ENCODE measurements at regions not wholly inside any gene's neighbourhood (a gene's known extent, or its start where the extent isn't known, plus 50 kb on each side); places are given as distances from the start of the nearest gene placed in this dataset.
A peak's percentile ranks its signal among the peaks of the same experiment; 100 is the strongest.
"Not testable (repeated sequence)": the region's sequence is repeated elsewhere in the genome, so short reads cannot be mapped to it uniquely, and the experiment has no call there.

DNA sequence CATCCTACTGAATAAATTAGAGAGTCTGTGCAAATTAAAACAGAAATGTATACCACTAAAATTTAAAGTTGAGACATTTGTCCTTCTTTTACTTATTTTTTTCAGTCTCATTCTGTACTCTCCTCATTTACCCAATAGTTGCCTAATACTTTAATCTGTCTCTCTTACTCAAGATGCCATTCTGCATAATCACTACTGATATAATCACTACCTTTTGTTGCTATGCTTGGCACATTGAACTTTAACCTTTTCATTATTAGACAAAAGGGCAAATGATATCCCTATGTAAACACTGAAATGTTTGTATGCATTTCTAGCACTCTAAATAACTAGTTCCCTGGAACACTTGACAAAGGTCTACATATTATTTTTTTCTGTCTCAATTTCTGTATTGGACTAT lies 1108.3 kb upstream of the FLRT2 start:
- no peak for DNase-seq

DNA sequence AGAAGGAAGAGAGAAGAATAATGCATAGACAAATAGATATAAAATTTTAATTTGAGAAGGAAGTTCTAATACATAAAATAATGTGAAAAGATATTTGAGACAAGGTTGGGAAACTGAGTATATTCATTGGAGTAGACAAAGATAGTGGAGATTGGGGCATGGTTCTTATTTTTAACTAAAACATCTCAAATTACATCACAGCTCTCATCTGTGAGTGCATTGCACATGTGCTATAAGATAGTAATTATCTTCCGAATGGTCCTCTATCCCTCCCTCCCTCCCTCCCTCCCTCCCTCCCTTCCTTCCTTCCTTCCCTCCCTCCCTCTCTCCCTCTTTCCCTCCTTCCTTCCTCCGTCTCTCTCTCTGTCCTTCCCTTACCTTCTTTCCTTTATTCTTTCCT lies 1104.0 kb upstream of the FLRT2 start:
- DNase-seq = no peak

DNA sequence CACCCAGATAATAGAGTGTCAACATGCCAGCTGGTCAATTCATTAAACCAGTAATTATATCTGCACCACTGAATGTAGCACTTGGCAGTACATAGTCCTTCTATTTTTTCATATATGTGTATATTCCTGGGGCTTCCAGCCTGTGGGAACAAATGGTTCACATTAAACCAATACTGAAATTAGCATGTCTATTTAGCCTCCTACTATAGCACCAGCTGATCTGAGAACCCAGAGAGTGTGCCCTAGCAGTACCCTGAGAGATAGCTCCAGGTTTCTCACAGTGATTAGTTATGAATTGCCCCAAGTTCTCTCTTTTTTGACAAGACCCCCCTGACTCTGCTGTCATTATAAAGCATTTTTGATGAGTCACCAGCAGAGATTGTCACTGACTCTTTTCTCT lies 1097.3 kb upstream of the FLRT2 start:
- no peak for DNase-seq

DNA sequence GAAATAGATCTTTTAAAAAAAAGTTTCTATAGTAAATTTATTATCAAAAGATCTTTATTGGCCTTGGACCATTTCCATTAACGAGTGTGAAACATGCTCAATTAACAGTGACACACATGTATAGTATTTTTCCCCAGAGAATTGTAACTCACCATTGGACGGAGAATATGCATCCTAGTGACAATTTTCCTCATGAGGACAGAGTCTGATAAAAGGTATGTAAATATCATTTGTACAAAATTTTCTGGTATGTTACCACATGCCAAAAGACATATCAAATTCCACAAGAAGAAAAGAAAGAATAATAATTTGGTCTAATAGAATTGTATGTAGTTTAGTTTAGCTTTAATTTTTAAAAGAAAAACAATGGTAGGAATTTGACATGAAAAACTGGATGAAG lies 1096.0 kb upstream of the FLRT2 start:
- no peak for DNase-seq

DNA sequence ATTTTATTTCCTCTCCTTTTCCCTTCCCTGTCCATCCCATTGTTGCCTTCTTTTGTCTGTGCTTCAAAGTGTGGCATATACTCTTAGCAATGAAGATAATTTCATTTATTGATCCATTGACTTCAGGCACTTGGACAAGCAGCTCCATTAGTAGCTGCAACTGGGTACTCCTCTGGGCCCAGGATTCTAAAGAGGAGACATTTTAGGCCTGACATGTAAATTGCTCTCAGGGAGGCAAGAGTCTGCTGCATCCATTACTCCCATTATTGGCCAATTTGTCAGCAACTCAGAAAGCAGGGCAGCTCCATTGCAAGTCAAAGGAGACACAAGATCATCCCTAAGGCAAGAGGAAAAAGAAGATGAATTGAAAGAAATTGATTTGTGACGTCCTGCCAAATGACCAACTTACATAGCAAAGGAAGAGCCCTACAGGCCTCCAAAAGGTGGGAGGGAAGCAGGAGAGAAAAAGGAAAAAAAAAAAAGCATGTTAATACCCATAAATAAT lies 1094.1 kb upstream of the FLRT2 start:
- DNase-seq = no peak

DNA sequence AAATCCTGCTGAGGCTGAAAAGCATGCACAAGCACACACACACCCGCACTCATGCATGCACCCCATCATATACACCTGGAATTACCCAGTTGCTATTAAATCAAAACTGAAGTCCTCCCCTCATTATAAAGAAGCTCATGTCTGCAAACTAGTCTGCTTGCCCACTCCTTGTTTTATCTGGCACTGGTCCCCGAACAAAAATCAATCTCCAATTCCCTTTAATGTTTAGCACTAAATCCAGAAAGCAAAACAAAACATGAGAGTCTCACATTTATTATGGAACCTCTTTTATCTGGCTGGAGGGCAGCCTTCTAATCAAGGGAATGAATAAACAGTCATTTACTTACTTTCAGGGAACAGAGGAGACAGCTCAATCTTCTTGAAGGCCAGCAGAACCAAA lies 1093.4 kb upstream of the FLRT2 start:
- no peak for DNase-seq

DNA sequence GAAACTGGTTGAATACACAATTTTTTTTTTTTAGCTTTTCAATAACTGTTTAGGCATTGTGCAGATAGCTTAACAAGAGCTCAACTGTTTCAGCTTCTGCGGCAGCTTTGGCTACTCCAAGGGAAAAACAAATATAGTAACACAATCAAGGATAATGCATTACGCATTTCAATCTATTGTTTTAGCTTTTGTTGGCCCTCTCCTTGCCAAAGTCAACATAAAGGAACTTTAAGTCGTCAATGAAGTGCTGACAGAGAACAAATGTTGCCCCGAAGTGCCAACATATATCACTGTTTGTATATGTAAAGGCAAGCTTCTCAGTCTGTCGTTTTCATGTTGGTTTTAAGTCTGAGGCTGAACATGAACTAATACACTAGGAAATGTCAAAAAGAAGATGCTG lies 1087.4 kb upstream of the FLRT2 start:
- DNase-seq = peak; percentile 89

DNA sequence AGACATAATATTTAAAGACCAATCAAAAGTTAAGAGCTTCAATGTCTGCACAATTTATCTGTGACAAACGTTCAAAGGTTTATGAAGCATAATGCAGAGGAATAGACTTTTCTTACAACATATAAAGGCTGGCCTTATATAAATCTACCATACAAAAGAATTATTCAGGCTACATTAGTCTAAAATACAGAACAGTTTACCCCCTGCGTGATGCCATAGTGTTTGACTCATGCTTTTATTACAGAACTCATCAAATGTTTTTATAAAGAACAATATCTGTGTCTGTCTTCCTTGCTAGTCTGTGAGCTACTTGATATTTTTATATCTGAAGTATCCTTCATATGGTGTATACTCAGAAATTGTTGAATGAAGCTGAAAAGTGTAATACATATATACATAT lies 1084.5 kb upstream of the FLRT2 start:
- no peak for DNase-seq

DNA sequence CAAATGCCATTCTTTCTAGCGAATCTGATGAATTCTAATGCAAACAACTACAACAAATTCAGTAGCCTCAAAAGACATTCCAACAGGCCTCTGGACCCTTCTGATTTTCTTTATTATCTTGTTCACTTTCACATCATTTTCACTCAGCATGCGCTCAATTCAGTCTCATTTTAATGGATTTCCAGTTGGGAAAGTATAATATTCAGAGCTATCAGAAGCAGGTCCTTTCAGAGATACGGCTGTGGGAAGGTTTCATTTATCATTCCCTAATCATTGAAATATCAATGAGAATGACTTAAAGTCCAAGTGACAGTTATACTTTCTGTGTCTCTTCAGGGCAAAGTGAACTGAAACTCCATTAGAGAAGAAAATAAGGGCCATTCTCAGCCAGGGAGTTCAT lies 1083.7 kb upstream of the FLRT2 start:
- no peak for DNase-seq

DNA sequence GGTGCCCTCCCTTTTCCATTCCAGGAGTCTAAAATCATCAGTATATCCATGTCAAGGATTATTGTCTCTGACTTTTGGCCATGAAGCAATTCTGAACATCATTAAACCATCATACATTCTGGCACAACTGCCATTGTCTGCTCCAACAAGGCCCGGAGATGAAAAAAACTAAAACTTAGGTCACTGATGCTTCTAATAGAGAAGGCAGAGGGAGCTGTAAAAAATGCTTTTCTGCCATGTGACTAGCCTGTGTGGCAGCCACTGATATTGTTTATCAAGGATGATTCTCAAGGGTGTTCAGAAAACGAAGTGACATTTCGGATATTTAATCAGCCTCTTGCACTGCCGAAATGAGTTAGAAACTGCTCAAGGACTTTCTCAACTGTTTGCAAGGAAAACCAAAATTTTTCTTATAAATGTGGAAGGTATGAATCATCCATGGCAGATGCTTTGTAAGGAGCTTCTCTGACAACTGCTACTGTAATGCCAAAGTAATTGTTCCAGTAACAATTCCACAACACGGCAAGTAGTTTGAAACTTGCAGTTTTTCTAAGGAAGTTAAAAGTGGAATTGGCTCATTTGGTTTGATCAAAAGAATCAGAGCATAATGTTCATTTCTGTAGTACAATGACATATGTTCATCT lies 1076.5 kb upstream of the FLRT2 start:
- DNase-seq = no peak

DNA sequence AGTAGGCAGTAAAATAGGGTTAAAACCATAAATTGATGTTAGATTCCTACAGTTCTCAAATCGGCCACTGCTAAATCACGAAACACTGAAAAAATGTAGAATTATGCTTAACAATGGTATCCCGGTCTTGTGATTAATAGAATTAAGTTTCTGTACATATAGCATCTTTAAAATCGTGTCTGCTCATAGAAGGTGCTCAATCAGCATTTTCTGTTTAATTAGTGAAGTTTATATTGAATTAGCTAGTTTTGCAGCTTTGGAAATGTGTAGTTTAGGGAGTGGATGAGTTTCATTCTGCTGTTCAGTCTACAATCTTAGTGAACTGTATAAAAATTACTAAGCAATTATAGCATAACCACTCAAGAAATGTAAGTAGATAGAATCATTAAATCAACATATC lies 1075.8 kb upstream of the FLRT2 start:
- DNase-seq = no peak

DNA sequence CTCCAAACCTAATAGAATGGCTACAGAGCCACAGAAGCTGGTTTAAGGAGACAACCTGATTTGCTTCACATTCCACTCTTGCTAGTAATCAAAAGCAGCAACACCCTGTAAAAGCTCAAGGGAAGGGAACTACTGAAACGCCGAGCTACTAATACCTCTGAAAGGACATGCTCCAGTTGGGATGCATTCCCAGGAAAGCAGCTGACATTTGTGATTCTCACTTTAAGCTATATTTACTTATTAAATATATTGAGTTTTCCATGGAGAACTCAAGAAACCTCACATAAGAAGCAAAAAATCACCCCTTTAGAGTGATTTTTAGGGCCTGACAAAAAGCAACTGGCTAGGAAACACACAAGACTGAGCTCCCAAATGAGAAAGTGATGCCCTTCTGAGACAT lies 1073.0 kb upstream of the FLRT2 start:
- DNase-seq = no peak

DNA sequence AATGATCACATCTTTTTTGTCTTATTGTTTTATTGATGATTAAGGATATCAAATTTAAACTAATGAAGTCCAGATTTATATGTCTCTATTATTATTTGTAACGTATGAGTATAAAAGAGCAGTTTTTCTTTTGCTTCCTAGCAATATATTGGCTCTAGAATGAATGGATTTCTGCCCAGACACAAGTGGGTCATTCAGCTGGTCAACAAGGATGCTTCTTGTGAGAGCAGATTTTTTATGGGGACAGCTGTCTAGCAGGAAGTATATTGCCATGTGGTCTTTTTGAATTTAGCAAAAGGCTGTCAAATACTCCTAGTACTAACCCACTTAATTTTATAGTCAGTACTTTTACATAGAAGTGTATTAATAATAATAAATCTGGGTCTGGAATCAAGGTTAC lies 1071.1 kb upstream of the FLRT2 start:
- no peak for DNase-seq

DNA sequence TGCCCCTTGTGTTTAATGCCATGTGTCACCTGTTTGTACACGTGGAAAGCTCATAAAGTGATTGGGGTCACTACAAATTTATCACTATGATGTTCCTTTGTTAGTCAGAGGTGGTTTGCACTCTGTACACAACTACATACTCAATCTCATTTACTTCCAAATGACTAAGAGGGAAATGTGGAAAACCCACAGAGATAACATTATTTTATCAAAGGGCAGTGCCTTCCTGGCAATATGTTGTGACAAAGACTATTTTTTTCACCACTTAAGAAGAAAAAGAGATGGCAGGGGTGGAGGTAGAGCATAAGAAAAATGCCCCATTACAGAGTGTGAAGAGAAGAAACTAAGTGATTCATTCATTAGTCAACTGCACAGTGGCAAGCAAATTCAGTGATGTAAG lies 1064.1 kb upstream of the FLRT2 start:
- no peak for DNase-seq

DNA sequence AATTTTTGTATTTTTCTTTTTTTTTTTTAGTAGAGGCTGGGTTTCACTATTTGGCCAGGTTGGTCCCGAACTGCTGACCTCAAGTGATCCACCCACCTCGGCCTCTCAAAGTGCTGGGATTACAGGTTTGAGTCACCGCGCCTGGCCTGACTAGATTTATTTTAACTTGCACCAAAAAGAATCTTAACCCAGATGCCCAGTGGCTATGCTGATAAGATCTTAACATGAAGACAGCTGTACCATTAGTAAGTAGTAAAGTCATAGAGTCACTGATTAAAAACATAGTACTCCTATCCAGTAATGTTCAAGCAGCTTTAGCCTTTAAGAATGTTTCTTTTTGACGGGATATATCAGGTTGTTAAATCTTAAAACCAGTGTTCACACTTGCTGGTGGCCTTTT lies 1061.8 kb upstream of the FLRT2 start:
- DNase-seq = no peak

DNA sequence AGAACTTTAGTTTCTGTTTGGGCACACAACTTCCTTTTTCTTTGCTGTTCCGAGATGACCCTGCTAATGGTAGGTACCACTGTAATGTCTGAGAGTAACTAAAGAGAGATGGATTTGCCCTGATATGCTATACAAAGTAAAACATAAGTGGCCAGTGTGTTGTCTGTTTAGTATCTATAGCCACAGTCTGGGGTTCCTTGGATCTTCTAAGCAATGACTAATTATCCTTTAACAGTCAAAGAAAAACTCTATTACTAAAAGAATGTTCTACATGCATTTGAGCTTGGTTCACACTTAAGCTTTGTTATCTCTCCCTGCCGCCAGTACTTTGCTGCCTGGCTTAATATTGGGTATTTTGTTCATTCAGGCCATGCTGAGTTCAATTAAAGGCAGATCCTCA lies 1051.9 kb upstream of the FLRT2 start:
- no peak for DNase-seq

DNA sequence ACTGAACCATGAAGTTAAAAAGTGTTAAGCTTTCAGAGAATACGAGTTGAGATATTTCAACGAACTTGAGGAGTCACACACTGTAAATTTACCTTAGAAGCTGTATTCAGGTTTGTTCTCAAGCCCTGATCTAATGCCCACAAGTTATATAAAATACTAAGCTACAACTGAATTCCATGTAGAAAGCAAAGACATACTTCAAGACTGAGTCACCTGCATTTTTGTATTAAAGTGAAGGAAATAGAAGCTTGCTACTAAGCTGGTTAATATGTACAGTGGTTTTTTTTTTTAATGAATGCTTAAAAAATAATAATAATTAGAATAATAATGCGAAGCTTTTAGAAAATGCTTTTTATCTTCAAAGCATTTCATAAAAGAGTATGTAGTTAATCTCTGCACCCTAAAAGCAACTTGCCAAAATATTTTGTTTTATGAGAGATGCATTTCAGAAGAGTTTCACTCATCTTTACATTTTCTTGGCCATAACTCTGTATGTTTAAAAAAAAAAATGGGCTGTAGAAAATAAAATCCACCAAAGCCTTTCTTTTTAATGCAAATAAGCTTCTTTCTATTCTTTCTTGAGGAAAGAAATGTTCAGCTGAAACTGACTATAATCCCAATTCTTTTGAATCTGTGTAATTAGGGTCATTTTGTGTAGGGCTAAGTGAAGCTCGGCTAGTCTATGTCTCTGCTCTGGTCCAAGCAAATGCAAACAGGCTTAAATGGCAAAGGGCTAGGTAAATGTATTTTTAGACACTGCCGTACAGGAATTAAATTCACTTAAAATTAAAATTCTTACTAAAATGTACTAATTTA lies 1047.5 kb upstream of the FLRT2 start:
- no peak for DNase-seq

DNA sequence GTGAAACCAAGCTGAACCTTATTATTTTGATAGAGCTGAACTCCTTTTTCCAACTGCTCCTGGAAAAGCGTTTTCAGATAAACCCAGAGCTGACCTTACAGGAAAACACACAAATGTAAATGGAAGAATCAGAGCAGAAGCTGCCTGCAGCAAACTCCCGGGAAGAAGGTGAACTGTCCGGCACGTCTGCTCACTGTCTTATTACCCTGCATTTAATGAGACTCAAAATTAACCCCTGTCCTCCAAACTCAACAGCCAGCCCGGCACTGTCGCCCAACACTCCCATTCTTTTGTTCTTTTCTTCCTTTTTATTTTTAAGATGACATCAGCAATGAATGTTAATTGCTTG lies 1046.9 kb upstream of the FLRT2 start:
- no peak for DNase-seq

DNA sequence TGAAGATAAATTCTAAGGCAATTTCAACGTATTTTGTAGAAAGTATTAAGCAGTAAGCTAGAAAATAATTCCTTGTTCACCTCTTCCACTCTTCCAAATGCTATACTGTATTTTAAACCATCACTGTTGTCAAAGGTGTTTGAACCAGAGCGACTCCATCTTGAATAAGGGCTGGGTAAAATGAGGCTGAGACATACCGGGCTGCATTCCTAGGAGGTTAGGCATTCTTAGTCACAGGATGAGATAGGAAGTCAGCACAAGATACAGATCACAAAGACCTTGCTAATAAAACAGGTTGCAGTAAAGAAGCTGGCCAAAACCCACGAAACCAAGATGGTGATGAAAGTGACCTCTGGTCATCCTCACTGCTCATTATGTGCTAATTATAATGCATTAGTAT lies 1045.7 kb upstream of the FLRT2 start:
- DNase-seq = not testable (repeated sequence)

DNA sequence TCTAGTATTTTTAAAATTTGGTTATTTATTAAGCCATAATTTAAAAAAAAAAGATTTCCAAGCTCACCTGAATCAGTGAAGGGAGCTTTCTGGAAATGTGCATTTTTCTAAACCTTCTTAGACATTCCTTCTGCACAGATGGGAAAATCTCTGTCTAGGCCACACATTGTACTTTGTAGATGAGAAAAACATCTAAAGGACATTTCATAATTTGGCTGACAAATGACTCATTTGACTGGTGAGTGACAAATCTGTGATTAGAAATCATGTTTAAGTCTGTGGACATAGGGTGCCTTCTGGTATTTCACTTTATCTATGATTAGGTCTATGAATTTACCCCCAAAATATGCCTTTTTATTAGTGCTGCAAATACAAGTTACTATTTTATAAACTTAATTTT lies 1044.9 kb upstream of the FLRT2 start:
- DNase-seq = no peak

DNA sequence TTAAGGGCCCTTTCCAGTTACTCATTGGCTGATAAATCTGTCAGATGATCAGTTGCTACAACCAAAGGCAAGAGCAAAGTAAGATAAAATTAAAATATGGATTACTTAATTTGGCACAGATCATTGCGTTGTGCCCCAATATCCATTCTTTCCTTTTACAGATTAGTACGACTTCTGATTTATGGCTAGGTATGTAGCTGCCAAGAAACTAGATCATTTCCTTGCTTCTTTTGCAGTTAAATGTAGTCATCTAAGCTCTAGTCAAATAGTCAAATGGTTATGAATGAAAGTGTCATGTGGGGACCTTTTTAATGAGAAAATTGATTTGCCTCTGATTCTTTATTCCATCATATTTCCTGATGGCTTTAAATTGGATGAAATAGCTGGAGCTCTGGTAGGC lies 1039.9 kb upstream of the FLRT2 start:
- DNase-seq = no peak

DNA sequence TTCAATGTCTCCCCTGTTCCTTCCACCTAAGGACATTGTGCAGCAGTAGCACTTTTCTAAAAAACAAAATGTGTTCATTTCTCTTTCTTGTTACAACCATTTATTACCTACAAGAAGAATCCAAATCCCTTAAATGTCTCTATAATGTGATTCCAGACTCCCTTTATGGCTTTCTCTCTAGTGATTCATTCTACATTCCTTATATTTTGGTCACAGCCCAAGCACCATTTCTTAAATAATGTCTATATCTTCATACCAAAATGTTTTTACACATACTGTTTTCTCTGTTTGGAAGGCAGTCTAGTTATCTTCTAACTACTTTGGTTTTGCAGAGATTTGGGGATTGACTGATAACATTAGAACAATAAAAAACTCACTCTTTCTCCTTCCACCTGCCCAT lies 1037.3 kb upstream of the FLRT2 start:
- DNase-seq = no peak

DNA sequence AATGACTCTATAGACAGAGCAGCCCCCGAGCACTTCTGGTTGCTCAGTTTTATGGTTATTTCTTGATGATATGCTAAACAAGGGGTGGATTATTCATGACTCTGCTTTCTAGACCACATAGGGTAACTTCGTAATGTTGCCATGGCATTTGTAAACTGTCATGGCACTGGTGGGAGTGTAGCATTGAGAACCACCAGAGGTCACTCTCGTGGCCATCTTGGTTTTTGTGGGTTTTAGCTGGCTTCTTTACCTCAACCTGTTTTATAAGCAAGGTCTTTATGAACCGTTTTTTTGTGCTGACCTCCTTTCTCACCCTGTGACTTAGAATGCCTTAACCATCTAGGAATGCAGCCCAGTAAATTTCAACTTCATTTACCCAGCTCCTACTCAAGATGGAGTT lies 1036.2 kb upstream of the FLRT2 start:
- DNase-seq = no peak

DNA sequence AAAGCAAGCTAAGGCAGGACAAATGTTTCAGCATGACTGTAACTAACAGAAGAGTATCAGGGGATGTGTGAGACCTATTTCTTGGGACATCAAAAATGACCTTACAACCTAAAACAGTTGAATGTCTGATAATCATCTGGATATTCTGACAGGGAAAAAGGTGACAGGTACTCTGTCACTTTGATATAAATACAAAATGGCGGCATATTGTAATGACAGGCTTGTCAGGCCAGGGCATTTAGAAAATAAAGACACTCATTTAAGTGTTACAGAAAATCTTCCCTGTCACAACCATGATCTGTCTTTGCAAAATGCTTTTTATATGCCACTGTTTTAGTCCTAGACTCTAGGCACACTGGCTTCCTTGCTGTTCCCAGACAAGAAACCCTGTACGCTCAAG lies 1033.3 kb upstream of the FLRT2 start:
- no peak for DNase-seq

DNA sequence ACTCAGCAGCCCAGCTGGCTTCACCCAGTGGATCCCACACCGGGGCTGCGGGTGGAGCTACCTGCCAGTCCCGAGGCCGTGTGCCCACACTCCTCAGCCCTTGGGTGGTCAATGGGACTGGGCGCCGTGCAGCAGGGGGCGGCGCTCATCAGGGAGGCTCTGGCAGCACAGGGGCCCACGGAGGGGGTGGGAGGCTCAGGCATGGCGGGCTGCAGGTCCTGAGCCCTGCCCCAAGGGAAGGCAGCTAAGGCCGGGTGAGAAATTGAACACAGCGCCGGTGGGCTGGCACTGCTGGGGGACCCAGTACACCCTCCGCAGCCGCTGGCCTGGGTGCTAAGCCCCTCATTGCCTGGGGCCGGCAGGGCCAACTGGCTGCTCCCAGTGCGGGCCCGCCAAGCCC lies 1017.1 kb upstream of the FLRT2 start:
- DNase-seq = not testable (repeated sequence)

All from NCI-H345 (cell line).